WTC11 (cell line): ENCODE measurements at regions not wholly inside any gene's neighbourhood (a gene's known extent, or its start where the extent isn't known, plus 50 kb on each side); places are given as distances from the start of the nearest gene placed in this dataset.

Experiments used
- ATAC-seq: fragments of 200-7000 bp; cut with Tn5 transposase; 2 replicates; pipeline ENCODE4 v1.10.0; 2021; ENCODE audit warnings: mild to moderate bottlenecking, moderate library complexity
- CTCF ChIA-PET: fragments of 300-600 bp; sonication (Branson Sonifier 250); formaldehyde crosslinking; loops from one replicate; lab custom pipeline; 2021; ENCODE audit warnings: antibody characterized with exemption; lab: Charles Lee
- POLR2A ChIA-PET: fragments of 350-600 bp; sonication (Branson Sonifier 250); formaldehyde crosslinking; loops from one replicate; lab custom pipeline; 2021; ENCODE audit warnings: antibody characterized with exemption; lab: Charles Lee
- DNase-seq: peaks from one replicate; pipeline ENCODE4 v3.0.0; 2021; ENCODE audit warnings: low spot score
- H3K27ac Mint-ChIP-seq: 2 replicates; pipeline ENCODE4 v1.8.0; 2021; ENCODE audit warnings: mixed read lengths
- H3K27me3 Mint-ChIP-seq: 2 replicates; pipeline ENCODE4 v1.8.0; 2021; ENCODE audit warnings: low read depth, mild to moderate bottlenecking, moderate library complexity, mixed read lengths
- H3K36me3 Mint-ChIP-seq: 2 replicates; pipeline ENCODE4 v1.8.0; 2021; ENCODE audit warnings: mixed read lengths
- H3K4me1 Mint-ChIP-seq: 2 replicates; pipeline ENCODE4 v1.8.0; 2022; ENCODE audit warnings: mixed read lengths
- H3K4me3 Mint-ChIP-seq: 2 replicates; pipeline ENCODE4 v1.8.0; 2021; ENCODE audit warnings: mild to moderate bottlenecking, moderate library complexity, mixed read lengths
- H3K9me3 Mint-ChIP-seq: 2 replicates; pipeline ENCODE4 v1.8.0; 2021; ENCODE audit warnings: mixed read lengths
- CDX4 ChIP-seq: fragments of 250-450 bp; sonication (Bioruptor Pico); IDR thresholded peaks from 2 replicates; pipeline ENCODE4 v1.9.0; 2021; ENCODE audit warnings: moderate library complexity, mild to moderate bottlenecking, inconsistent platforms, borderline replicate concordance
- CREB1 ChIP-seq: sonication (generic); formaldehyde crosslinking; IDR thresholded peaks from 2 replicates; pipeline ENCODE4 v1.8.0; 2023; ENCODE audit warnings: mild to moderate bottlenecking, missing genetic modification reagents
- CTCF ChIP-seq: fragments of 200-600 bp; IDR thresholded peaks from 2 replicates; pipeline ENCODE4 v1.8.0; 2022; ENCODE audit warnings: antibody characterized with exemption
- E2F1 ChIP-seq: sonication (generic); formaldehyde crosslinking; IDR thresholded peaks from 2 replicates; pipeline ENCODE4 v1.8.0; 2022; ENCODE audit warnings: mild to moderate bottlenecking, missing genetic modification reagents
- EMX1 ChIP-seq: fragments of 250-450 bp; sonication (Bioruptor Pico); IDR thresholded peaks from 2 replicates; pipeline ENCODE4 v1.8.0; 2021; ENCODE audit warnings: mild to moderate bottlenecking
- ESRRA ChIP-seq: sonication (generic); formaldehyde crosslinking; IDR thresholded peaks from 2 replicates; pipeline ENCODE4 v1.8.1; 2022; ENCODE audit warnings: mild to moderate bottlenecking, missing genetic modification reagents, borderline replicate concordance
- FOXK1 ChIP-seq: sonication (generic); formaldehyde crosslinking; IDR thresholded peaks from 2 replicates; pipeline ENCODE4 v1.8.0; 2022; ENCODE audit warnings: mild to moderate bottlenecking, moderate library complexity, missing genetic modification reagents
- JAZF1 ChIP-seq: fragments of 250-450 bp; sonication (Bioruptor Pico); IDR thresholded peaks from 2 replicates; pipeline ENCODE4 v1.9.0; 2021; ENCODE audit warnings: moderate library complexity, mild to moderate bottlenecking, inconsistent platforms
- NFE2L1 ChIP-seq: sonication (generic); formaldehyde crosslinking; IDR thresholded peaks from 2 replicates; pipeline ENCODE4 v1.8.1; 2023; ENCODE audit warnings: missing genetic modification reagents
- NFYB ChIP-seq: sonication (generic); formaldehyde crosslinking; conservative IDR thresholded peaks from 2 replicates; pipeline ENCODE4 v1.8.0; 2022; ENCODE audit warnings: low read depth, missing genetic modification reagents
- PRDM15 ChIP-seq: sonication (generic); formaldehyde crosslinking; IDR thresholded peaks from 2 replicates; pipeline ENCODE4 v1.8.0; 2022; ENCODE audit warnings: missing genetic modification reagents
- SMAD3 ChIP-seq: sonication (generic); formaldehyde crosslinking; IDR thresholded peaks from 2 replicates; pipeline ENCODE4 v1.8.0; 2022; ENCODE audit warnings: missing genetic modification reagents, mild to moderate bottlenecking, borderline replicate concordance
- TP53 ChIP-seq: sonication (generic); formaldehyde crosslinking; IDR thresholded peaks from 2 replicates; pipeline ENCODE4 v1.8.1; 2023; ENCODE audit warnings: mild to moderate bottlenecking, missing genetic modification reagents
- USF2 ChIP-seq: sonication (generic); formaldehyde crosslinking; IDR thresholded peaks from 2 replicates; pipeline ENCODE4 v1.8.1; 2023; ENCODE audit warnings: mild to moderate bottlenecking, missing genetic modification reagents, moderate library complexity
- ZNF138 ChIP-seq: sonication (generic); formaldehyde crosslinking; conservative IDR thresholded peaks from 2 replicates; pipeline ENCODE4 v1.8.1; 2022; ENCODE audit warnings: mild to moderate bottlenecking, moderate library complexity, missing genetic modification reagents
- ZNF232 ChIP-seq: sonication (generic); formaldehyde crosslinking; IDR thresholded peaks from 2 replicates; pipeline ENCODE4 v1.8.0; 2022; ENCODE audit warnings: mild to moderate bottlenecking, missing genetic modification reagents
- ZNF263 ChIP-seq: sonication (generic); formaldehyde crosslinking; IDR thresholded peaks from 2 replicates; pipeline ENCODE4 v1.8.1; 2022; ENCODE audit warnings: low read depth, mild to moderate bottlenecking, moderate library complexity, missing genetic modification reagents
- ZNF281 ChIP-seq: sonication (generic); formaldehyde crosslinking; IDR thresholded peaks from 2 replicates; pipeline ENCODE4 v1.8.0; 2023; ENCODE audit warnings: mild to moderate bottlenecking, missing genetic modification reagents
- ZNF317 ChIP-seq: sonication (generic); formaldehyde crosslinking; IDR thresholded peaks from 2 replicates; pipeline ENCODE4 v1.8.1; 2023; ENCODE audit warnings: low read depth, mild to moderate bottlenecking, moderate library complexity, missing genetic modification reagents, borderline replicate concordance

- H3K27ac Mint-ChIP-seq = peak overlapping the region; percentile 84
- no peak overlapping the region for H3K4me3 Mint-ChIP-seq
- no peak for DNase-seq
- H3K36me3 Mint-ChIP-seq = peaks cover 2% of the 10 kb centered on the region
- H3K9me3 Mint-ChIP-seq = no peaks in the 10 kb centered on the region
- peaks cover 3% of the 10 kb centered on the region; the same call in 1 of the 2 replicates for H3K27me3 Mint-ChIP-seq
- ChIA-PET CTCF (no interaction called here), POLR2A (no interaction called here)
- peaks cover 37% of the 10 kb centered on the region for H3K4me1 Mint-ChIP-seq
- TF ChIP-seq ZNF317 (CRISPR knock-in tag) (no peak), USF2 (no peak), JAZF1 (CRISPR knock-in tag) (no peak), CTCF (no peak), EMX1 (CRISPR knock-in tag) (no peak), TP53 (no peak), FOXK1 (CRISPR knock-in tag) (no peak), ZNF263 (no peak)
- TF ChIP-seq, all 79 proteins: peak for 0
- peak; percentile 58 for ATAC-seq
Measured at GRCh38 chr2:64288321-64289193, 144.3 kb upstream of the PELI1 start.

GRCh38 chr2:64289251-64289650 is 145.0 kb upstream of the PELI1 start:
- Mint-ChIP-seq H3K4me3 (no peak overlapping the region), H3K9me3 (no peaks in the 10 kb centered on the region), H3K27me3 (peaks cover 3% of the 10 kb centered on the region; the same call in 1 of the 2 replicates), H3K4me1 (peaks cover 37% of the 10 kb centered on the region), H3K27ac (no peak overlapping the region), H3K36me3 (peaks cover 2% of the 10 kb centered on the region)
- ATAC-seq = no peak
- DNase-seq = no peak
- CTCF ChIA-PET = interaction anchor here (0.6 to 1.1 kb wide), 2 partner anchors 41 to 228 kb away, joined by 3 read pairs; no protein-coding TSS in a partner anchor
- POLR2A ChIA-PET = no interaction called here
- TF ChIP-seq CREB1 (CRISPR knock-in tag) (no peak), ZNF232 (CRISPR knock-in tag) (no peak), E2F1 (no peak), NFE2L1 (no peak), NFYB (CRISPR knock-in tag) (no peak), PRDM15 (CRISPR knock-in tag) (no peak), TP53 (no peak), CDX4 (CRISPR knock-in tag) (no peak), ZNF281 (CRISPR knock-in tag) (no peak), ZNF138 (no peak), SMAD3 (CRISPR knock-in tag) (no peak), ESRRA (CRISPR knock-in tag) (no peak)
